Calu3 (cell line): ENCODE measurements at regions not wholly inside any gene's neighbourhood (a gene's known extent, or its start where the extent isn't known, plus 50 kb on each side); places are given as distances from the start of the nearest gene placed in this dataset.

Experiments used
- BruUV-seq: library from RNA; stranded (reverse); fragments of 400-500 nt; replicated peaks from 2 replicates; lab custom pipeline; 2021; lab: Mats Ljungman, UMichigan
- CTCF ChIA-PET: fragments of 300-600 bp; sonication (Branson Sonifier 250); formaldehyde crosslinking; loops from one replicate; lab custom pipeline; 2022; ENCODE audit warnings: antibody characterized with exemption; lab: Charles Lee
- DNase-seq: peaks from one replicate; pipeline ENCODE4 v3.0.0; 2022
- H3K27ac Mint-ChIP-seq: one replicate; pipeline ENCODE4 v1.8.0; 2022; ENCODE audit warnings: mixed read lengths; ENCODE audit not compliant: unreplicated experiment
- H3K27me3 Mint-ChIP-seq: one replicate; pipeline ENCODE4 v1.8.0; 2022; ENCODE audit warnings: mixed read lengths; ENCODE audit not compliant: unreplicated experiment
- H3K36me3 Mint-ChIP-seq: one replicate; pipeline ENCODE4 v1.8.0; 2022; ENCODE audit warnings: mild to moderate bottlenecking, moderate library complexity, mixed read lengths; ENCODE audit not compliant: insufficient read depth, unreplicated experiment
- H3K4me1 Mint-ChIP-seq: one replicate; pipeline ENCODE4 v1.8.0; 2022; ENCODE audit warnings: mild to moderate bottlenecking, low read depth, mixed read lengths; ENCODE audit not compliant: unreplicated experiment
- H3K4me3 Mint-ChIP-seq: one replicate; pipeline ENCODE4 v1.8.0; 2022; ENCODE audit warnings: mild to moderate bottlenecking, low read depth, moderate library complexity, mixed read lengths; ENCODE audit not compliant: unreplicated experiment
- H3K9me3 Mint-ChIP-seq: one replicate; pipeline ENCODE4 v1.8.0; 2022; ENCODE audit warnings: low read depth, mixed read lengths; ENCODE audit not compliant: unreplicated experiment
- intact Hi-C: fragments of 100-400 bp; cut with micrococcal nuclease; formaldehyde crosslinking; loops from one replicate; pipeline ENCODE4 v1.10.0; 2022; ENCODE audit not compliant: unreplicated experiment
- TF ChIP-seq, protein P1 (sequence below): fragments of 200-600 bp; IDR thresholded peaks from one replicate; pipeline ENCODE4 v1.8.0; 2022; ENCODE audit warnings: antibody characterized with exemption; ENCODE audit not compliant: unreplicated experiment

GRCh38 chr3:72398781-72399180 is 449.5 kb downstream of the SHQ1 start:
- Mint-ChIP-seq H3K27me3 (no peaks in the 10 kb centered on the region), H3K9me3 (no peaks in the 10 kb centered on the region), H3K36me3 (no peaks in the 10 kb centered on the region), H3K27ac (no peak overlapping the region), H3K4me3 (no peak overlapping the region), H3K4me1 (peaks cover 28% of the 10 kb centered on the region)
- intact Hi-C loops: no loop called here
- CTCF ChIA-PET: no interaction called here
- TF ChIP-seq, protein P1, sequence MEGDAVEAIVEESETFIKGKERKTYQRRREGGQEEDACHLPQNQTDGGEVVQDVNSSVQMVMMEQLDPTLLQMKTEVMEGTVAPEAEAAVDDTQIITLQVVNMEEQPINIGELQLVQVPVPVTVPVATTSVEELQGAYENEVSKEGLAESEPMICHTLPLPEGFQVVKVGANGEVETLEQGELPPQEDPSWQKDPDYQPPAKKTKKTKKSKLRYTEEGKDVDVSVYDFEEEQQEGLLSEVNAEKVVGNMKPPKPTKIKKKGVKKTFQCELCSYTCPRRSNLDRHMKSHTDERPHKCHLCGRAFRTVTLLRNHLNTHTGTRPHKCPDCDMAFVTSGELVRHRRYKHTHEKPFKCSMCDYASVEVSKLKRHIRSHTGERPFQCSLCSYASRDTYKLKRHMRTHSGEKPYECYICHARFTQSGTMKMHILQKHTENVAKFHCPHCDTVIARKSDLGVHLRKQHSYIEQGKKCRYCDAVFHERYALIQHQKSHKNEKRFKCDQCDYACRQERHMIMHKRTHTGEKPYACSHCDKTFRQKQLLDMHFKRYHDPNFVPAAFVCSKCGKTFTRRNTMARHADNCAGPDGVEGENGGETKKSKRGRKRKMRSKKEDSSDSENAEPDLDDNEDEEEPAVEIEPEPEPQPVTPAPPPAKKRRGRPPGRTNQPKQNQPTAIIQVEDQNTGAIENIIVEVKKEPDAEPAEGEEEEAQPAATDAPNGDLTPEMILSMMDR: no peak
- no TSS peak for BruUV-seq
- no peak for DNase-seq

DNA sequence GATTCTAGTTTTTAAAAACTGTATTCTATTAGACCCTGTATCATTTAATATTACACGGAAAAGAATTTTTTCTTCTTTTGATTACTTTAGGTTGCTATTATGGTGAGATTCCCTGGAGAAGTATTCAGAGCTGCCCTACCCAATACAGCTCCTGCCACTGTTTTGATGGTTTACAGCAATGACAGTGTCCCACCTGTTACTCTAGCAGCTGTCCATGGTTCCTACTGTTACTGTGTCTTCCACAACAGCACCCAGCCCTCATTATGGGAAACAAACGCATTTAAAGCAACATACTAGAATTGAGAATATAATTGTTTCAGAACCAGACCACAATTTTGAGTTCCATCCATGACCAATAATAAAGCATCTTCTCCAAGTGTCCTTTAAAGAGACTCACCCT is 450.7 kb downstream of the SHQ1 start:
- TF ChIP-seq, protein P1: no peak
- Mint-ChIP-seq H3K9me3 (no peaks in the 10 kb centered on the region), H3K4me1 (peaks cover 28% of the 10 kb centered on the region), H3K4me3 (no peak overlapping the region), H3K27me3 (no peaks in the 10 kb centered on the region), H3K36me3 (no peaks in the 10 kb centered on the region), H3K27ac (no peak overlapping the region)
- BruUV-seq: no TSS peak
- no peak for DNase-seq
- CTCF ChIA-PET: no interaction called here
- intact Hi-C loops: no loop called here

DNA sequence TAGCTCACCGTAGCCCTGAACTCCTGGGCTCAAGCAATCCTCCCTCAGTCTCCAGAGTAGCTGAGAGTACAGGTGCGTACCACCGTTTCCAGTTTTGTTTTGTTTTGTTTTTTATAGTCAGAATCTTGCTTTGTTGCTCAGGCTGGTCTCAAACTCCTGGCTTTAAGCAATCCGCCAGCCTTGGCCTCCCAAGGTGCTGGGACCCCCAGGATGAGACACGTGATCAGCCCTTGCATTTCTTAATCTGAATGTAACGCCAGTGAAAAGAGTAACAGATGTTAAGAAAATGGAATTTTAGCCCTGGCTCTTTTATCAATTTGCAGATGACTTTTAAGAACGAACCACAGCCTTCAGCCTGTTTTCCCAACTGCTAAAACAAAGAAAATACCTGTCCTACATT is 451.3 kb downstream of the SHQ1 start:
- intact Hi-C loops: no loop called here
- H3K4me1 Mint-ChIP-seq: peaks cover 28% of the 10 kb centered on the region
- TF ChIP-seq, protein P1: no peak
- H3K36me3 Mint-ChIP-seq: no peaks in the 10 kb centered on the region
- H3K9me3 Mint-ChIP-seq: no peaks in the 10 kb centered on the region
- no peak overlapping the region for H3K4me3 Mint-ChIP-seq
- no TSS peak for BruUV-seq
- H3K27ac Mint-ChIP-seq: no peak overlapping the region
- H3K27me3 Mint-ChIP-seq: no peaks in the 10 kb centered on the region
- CTCF ChIA-PET: no interaction called here
- DNase-seq: no peak

- H3K4me1 Mint-ChIP-seq: peaks cover 19% of the 10 kb centered on the region
- no peaks in the 10 kb centered on the region for H3K27me3 Mint-ChIP-seq
- CTCF ChIA-PET: no interaction called here
- no peak overlapping the region for H3K27ac Mint-ChIP-seq
- no peaks in the 10 kb centered on the region for H3K36me3 Mint-ChIP-seq
- TF ChIP-seq, protein P1: no peak
- intact Hi-C loops: no loop called here
- H3K4me3 Mint-ChIP-seq: no peak overlapping the region
- BruUV-seq: no TSS peak
- H3K9me3 Mint-ChIP-seq: no peaks in the 10 kb centered on the region
- DNase-seq: no peak
Observed at GRCh38 chr3:72395776-72396311, 452.4 kb downstream of the SHQ1 start.
